Cardiac fibroblast (primary cell): ENCODE measurements at regions not wholly inside any gene's neighbourhood (a gene's known extent, or its start where the extent isn't known, plus 50 kb on each side); places are given as distances from the start of the nearest gene placed in this dataset.

ENCODE experiments used
- DNase-seq, 2 donors: peaks; one replicate each; pipeline versions ENCODE4 v3.0.0 to v3.0.0-alpha.2; 2010; ENCODE audit warnings: low read depth in 2 of 2
- H3K4me3 ChIP-seq, 2 donors: replicated peaks in 1 of 2; 1 replicate in 1 of 2; 2 replicates in 1 of 2; pipeline ENCODE4 v1.5.1; 2011; ENCODE audit warnings: low read depth in 2 of 2, low read length in 2 of 2, mild to moderate bottlenecking in 2 of 2, moderate library complexity in 1 of 2
- TF ChIP-seq, protein P1 (sequence below): IDR thresholded peaks from one replicate; pipeline ENCODE4 v1.5.1; 2011; ENCODE audit warnings: low read depth, mild to moderate bottlenecking, low read length, inconsistent platforms

DNA sequence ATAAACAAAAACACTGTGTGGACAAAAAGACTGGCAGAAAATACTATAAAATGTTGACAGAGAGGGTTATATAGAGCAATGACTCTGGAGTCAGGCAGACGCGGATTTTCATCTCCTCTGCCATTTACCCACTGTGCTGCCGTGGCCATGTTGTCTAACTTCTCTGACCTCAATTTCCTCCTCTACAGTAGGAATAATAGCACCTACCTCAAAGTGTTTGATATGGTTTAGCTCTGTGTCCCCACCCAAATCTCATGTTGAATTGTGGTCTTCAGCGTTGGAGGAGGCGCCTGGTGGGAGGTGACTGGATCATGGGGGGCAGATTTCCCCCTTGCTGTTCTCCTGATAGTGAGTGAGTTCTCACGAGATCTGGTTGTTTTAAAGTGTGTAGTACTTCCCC lies 78.2 kb upstream of the CALN1 start:
- no peak overlapping the region for H3K4me3 ChIP-seq
- TF ChIP-seq, protein P1, sequence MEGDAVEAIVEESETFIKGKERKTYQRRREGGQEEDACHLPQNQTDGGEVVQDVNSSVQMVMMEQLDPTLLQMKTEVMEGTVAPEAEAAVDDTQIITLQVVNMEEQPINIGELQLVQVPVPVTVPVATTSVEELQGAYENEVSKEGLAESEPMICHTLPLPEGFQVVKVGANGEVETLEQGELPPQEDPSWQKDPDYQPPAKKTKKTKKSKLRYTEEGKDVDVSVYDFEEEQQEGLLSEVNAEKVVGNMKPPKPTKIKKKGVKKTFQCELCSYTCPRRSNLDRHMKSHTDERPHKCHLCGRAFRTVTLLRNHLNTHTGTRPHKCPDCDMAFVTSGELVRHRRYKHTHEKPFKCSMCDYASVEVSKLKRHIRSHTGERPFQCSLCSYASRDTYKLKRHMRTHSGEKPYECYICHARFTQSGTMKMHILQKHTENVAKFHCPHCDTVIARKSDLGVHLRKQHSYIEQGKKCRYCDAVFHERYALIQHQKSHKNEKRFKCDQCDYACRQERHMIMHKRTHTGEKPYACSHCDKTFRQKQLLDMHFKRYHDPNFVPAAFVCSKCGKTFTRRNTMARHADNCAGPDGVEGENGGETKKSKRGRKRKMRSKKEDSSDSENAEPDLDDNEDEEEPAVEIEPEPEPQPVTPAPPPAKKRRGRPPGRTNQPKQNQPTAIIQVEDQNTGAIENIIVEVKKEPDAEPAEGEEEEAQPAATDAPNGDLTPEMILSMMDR, result no peak
- no peak for DNase-seq

DNA sequence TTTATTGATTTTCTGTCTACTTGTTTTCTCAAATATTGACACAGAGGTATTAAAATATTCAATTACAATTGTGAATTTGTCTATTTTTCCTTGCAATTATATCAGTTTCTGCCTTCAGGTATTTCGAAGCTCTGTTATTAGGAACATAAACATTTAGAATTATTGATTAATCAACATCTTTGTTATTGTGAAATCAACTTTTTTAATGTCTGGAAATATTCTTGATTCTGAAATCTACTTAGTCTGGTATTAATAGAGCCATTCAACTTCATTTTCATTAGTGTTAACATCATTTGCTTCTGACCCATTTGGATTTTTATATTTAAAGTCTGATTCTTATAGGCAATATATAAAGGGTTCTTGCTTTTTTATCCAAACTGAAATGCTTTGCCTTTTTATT lies 69.8 kb upstream of the CALN1 start:
- TF ChIP-seq, protein P1, result no peak
- no peak for DNase-seq

DNA sequence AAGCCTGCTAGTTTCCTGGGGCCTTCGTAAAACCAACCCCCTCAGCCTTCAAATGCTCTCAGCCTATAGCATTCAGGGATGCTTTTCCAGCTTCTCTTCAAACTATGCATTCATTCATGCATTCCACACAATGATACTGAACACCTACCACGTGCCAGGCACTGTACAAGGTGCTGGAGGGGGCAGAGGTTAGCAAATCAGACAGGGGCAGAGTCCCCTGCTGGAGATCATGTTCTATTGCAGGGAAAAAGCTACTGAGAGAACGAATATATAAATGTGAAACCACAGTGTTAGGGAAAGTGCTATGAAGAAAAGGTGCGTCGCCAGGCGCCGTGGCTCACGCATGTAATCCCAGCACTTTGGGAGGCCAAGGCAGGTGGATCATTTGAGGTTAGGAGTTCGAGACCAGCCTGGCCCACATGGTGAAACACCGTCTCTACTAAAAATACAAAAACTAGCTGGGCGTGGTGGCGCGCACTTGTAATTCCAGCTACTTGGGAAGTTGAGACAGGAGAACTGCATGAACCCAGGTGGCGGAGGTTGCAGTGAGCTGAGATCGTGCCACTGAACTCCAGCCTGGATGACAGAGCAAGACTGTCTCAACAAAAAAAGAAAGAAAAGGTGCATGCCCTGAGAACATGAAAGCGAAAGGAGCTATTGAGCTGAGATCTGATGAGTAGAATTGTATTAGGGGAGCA lies 64.6 kb upstream of the CALN1 start:
- no peak overlapping the region for H3K4me3 ChIP-seq
- no peak for DNase-seq
- TF ChIP-seq, protein P1, result no peak

More for the DNA sequence above, 69.8 kb upstream of the CALN1 start:
- H3K4me3 ChIP-seq, result no peak overlapping the region

DNA sequence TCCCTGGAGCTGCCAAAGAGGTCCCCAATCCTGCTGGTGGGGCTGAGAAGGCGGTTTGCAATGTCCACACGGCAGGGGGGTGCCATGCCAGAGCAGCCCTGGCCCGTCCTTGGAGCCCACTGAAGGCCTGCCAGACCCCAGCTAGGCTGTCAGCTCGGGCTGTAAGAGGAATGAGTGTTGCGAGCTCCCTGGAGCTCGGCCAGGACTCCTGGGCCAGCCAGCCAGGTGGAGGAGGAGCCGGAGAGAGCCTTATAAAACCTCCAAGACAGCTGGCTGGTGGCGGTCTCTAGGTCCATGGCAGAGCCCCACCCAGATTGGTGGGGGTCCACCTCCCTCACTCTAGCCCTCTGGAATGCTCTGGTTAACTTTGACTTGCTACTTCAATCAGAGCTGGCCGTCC lies 55.1 kb upstream of the CALN1 start:
- TF ChIP-seq, protein P1, result no peak

DNA sequence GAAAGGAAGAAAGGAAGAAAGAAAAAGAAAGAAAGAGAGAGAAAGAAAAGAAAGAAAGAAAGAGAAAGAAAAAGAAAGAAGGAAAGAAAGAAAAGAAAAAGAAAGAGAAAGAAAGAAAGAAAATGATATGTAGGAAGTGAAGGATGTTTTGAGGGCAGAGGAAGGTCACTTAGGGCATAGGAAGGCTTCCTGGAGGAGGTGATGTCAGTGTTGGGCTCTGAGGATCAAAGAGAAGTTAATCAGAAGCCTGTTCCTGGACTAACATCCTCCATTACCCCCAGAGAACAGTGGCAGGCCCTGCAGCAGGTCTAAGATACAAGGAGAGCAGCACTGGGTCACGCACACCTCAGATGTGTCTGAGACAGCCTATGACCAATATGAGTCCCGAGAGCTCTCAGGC lies 54.7 kb upstream of the CALN1 start:
- TF ChIP-seq, protein P1, result no peak
- no peak overlapping the region for H3K4me3 ChIP-seq
- DNase-seq, result no peak

More for the DNA sequence above, 55.1 kb upstream of the CALN1 start:
- no peak overlapping the region for H3K4me3 ChIP-seq
- no peak for DNase-seq

DNA sequence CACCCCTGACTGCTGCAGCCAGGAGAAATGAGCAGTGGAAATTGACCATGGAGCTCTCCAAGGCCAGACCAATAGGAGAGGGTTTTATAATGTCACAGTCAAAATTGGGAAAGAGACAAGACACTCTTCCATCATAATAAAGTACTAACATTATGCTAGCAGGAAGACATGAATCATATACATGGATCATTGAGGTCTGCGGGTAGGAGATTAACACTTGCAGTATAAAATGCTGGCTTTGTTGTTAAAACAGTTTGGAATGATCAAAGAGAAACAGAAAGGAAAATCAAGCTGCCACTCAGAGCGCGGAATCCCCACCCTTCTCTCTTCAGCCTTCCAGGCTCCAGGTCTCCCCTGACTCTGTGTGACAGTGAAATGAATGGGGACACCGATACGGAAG lies 53.4 kb upstream of the CALN1 start:
- TF ChIP-seq, protein P1, result no peak
- H3K4me3 ChIP-seq, result no peak overlapping the region
- no peak for DNase-seq

DNA sequence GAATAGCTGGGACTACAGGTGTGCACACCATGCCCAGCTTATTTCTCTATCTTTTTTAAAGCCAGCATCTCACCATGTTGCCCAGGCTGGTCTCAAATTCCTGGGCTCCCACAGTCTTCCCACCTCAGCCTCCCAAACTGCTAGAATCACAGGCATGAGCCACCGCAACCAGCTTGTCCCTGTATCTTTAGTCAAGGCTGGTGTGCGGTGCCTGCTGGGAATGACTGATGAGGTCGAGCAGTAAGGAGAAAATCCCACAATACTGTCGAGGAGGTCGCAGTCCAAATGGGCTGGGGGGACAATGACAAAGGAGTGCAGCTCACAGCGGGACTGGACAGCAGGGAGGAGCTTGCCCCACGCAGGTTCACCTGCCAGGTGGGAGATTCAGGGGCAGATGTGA lies 50.2 kb upstream of the CALN1 start:
- no peak overlapping the region for H3K4me3 ChIP-seq
- DNase-seq, result no peak
- TF ChIP-seq, protein P1, result no peak
